IMR-90 (cell line): ENCODE measurements at regions not wholly inside any gene's neighbourhood (a gene's known extent, or its start where the extent isn't known, plus 50 kb on each side); places are given as distances from the start of the nearest gene placed in this dataset.

Experiments
- ATAC-seq: fragments of 200-7000 bp; cut with Tn5 transposase; 2 replicates; pipeline ENCODE4 v1.9.1; 2020; ENCODE audit warnings: low read depth, mild to moderate bottlenecking, moderate library complexity
- BruUV-seq: library from RNA; stranded (reverse); fragments of 400-500 nt; replicated peaks from 2 replicates; lab custom pipeline; 2021; lab: Mats Ljungman, UMichigan
- CTCF ChIA-PET: fragments of 300-600 bp; formaldehyde crosslinking; extraction: SDS; loops from one replicate; lab custom pipeline; 2021; ENCODE audit warnings: antibody characterized with exemption; lab: Yijun Ruan, JAX
- POLR2A ChIA-PET: fragments of 300-600 bp; sonication (Branson Sonifier 250); formaldehyde crosslinking; loops from one replicate; lab custom pipeline; 2022; ENCODE audit warnings: antibody characterized with exemption; ENCODE audit not compliant: unreplicated experiment; lab: Charles Lee
- DNase-seq: peaks from one replicate; pipeline ENCODE4 v3.0.0; 2013
- H2AFZ ChIP-seq: replicated peaks from 2 replicates; pipeline ENCODE3; 2013; ENCODE audit warnings: low read length, mild to moderate bottlenecking; ENCODE audit not compliant: poor library complexity
- H2AK5ac ChIP-seq: 2 replicates; pipeline ENCODE4 v1.6.1; 2013; ENCODE audit warnings: low read depth, low read length, inconsistent platforms
- H2AK9ac ChIP-seq: replicated peaks from 2 replicates; pipeline ENCODE3; 2013; ENCODE audit warnings: mild to moderate bottlenecking, low read depth, low read length, moderate library complexity; ENCODE audit not compliant: poor library complexity
- H2BK120ac ChIP-seq: 2 replicates; pipeline ENCODE4 v1.6.1; 2013; ENCODE audit warnings: low read depth, low read length, inconsistent platforms
- H2BK15ac ChIP-seq: 3 replicates; pipeline ENCODE4 v1.6.1; 2013; ENCODE audit warnings: low read depth, low read length, inconsistent platforms
- H2BK20ac ChIP-seq: 2 replicates; pipeline ENCODE4 v1.6.1; 2013; ENCODE audit warnings: low read depth, mild to moderate bottlenecking, inconsistent platforms, low read length, moderate library complexity
- H2BK5ac ChIP-seq: 2 replicates; pipeline ENCODE4 v1.6.1; 2013; ENCODE audit warnings: mild to moderate bottlenecking, low read depth, low read length, inconsistent platforms; ENCODE audit not compliant: poor library complexity, severe bottlenecking
- H3K14ac ChIP-seq: replicated peaks from 2 replicates; pipeline ENCODE4 v1.6.1; 2013; ENCODE audit warnings: low read depth, low read length, inconsistent platforms
- H3K18ac ChIP-seq: 2 replicates; pipeline ENCODE4 v1.6.1; 2013; ENCODE audit warnings: low read depth, low read length, control low read depth
- H3K23ac ChIP-seq: 2 replicates; pipeline ENCODE4 v1.6.1; 2013; ENCODE audit warnings: low read depth, low read length, inconsistent platforms
- H3K27ac ChIP-seq: 2 replicates; pipeline ENCODE4 v1.5.1; 2013; ENCODE audit warnings: mild to moderate bottlenecking, control low read depth, low read length; ENCODE audit not compliant: insufficient read depth
- H3K27me3 ChIP-seq: 2 replicates; pipeline ENCODE4 v1.6.1; 2013; ENCODE audit warnings: low read length; ENCODE audit not compliant: control insufficient read depth, insufficient read depth
- H3K36me3 ChIP-seq: 2 replicates; pipeline ENCODE4 v1.6.1; 2013; ENCODE audit warnings: low read length, mixed read lengths; ENCODE audit not compliant: control insufficient read depth, insufficient read depth
- H3K4ac ChIP-seq: 2 replicates; pipeline ENCODE4 v1.6.1; 2013; ENCODE audit warnings: low read depth, low read length, inconsistent platforms
- H3K4me1 ChIP-seq: 2 replicates; pipeline ENCODE4 v1.6.1; 2013; ENCODE audit warnings: low read length, mixed read lengths; ENCODE audit not compliant: control insufficient read depth, insufficient read depth
- H3K4me2 ChIP-seq: 2 replicates; pipeline ENCODE4 v1.6.1; 2013; ENCODE audit warnings: low read depth, mild to moderate bottlenecking, control low read depth, low read length, moderate library complexity
- H3K4me3 ChIP-seq: 2 replicates; pipeline ENCODE4 v1.5.1; 2013; ENCODE audit warnings: low read depth, mild to moderate bottlenecking, control low read depth, low read length, moderate library complexity; ENCODE audit not compliant: insufficient read depth
- H3K56ac ChIP-seq: 2 replicates; pipeline ENCODE4 v1.6.1; 2013; ENCODE audit warnings: low read length, inconsistent platforms; ENCODE audit not compliant: insufficient read depth; ENCODE audit errors: extremely low read depth
- H3K79me1 ChIP-seq, 2 experiments: 2 replicates each; pipeline ENCODE4 v1.6.1; 2013; ENCODE audit warnings: low read length in 2 of 2, inconsistent platforms in 1 of 2, low read depth in 1 of 2
- H3K9ac ChIP-seq: 2 replicates; pipeline ENCODE4 v1.6.1; 2013; ENCODE audit warnings: low read depth, low read length, control low read depth
- H3K9me1 ChIP-seq: 2 replicates; pipeline ENCODE4 v1.6.1; 2013; ENCODE audit warnings: low read length, inconsistent platforms; ENCODE audit not compliant: insufficient read depth
- H3K9me3 ChIP-seq: 2 replicates; pipeline ENCODE4 v1.6.1; 2013; ENCODE audit warnings: low read length; ENCODE audit not compliant: control insufficient read depth, insufficient read depth
- H4K20me1 ChIP-seq: 2 replicates; pipeline ENCODE4 v1.6.1; 2013; ENCODE audit warnings: low read length, inconsistent platforms; ENCODE audit not compliant: insufficient read depth
- H4K5ac ChIP-seq: 2 replicates; pipeline ENCODE4 v1.6.1; 2013; ENCODE audit warnings: mild to moderate bottlenecking, low read depth, low read length, control low read depth
- H4K8ac ChIP-seq, 2 experiments: 2 replicates each; pipeline ENCODE4 v1.6.1; 2013; ENCODE audit warnings: low read depth in 2 of 2, low read length in 2 of 2, control low read depth in 1 of 2, inconsistent platforms in 1 of 2
- H4K91ac ChIP-seq: 2 replicates; pipeline ENCODE4 v1.6.1; 2013; ENCODE audit warnings: low read depth, low read length, inconsistent platforms; ENCODE audit not compliant: insufficient read depth
- BHLHE40 ChIP-seq: fragments of 150-350 bp; IDR thresholded peaks from 2 replicates; pipeline ENCODE4 v1.6.1; 2016; ENCODE audit warnings: mild to moderate bottlenecking, low read depth, low read length
- CEBPB ChIP-seq: IDR thresholded peaks from 2 replicates; pipeline ENCODE4 v1.6.1; 2012; ENCODE audit warnings: low read depth, low read length, improper control_type of control experiment
- CHD1 ChIP-seq: IDR thresholded peaks from 2 replicates; pipeline ENCODE4 v1.6.1; 2012; ENCODE audit warnings: low read depth, low read length, improper control_type of control experiment
- CTCF ChIP-seq: conservative IDR thresholded peaks from 2 replicates; pipeline ENCODE4 v1.5.1; 2012; ENCODE audit warnings: mild to moderate bottlenecking, low read depth, low read length, improper control_type of control experiment
- FOS ChIP-seq: fragments of 150-350 bp; IDR thresholded peaks from 2 replicates; pipeline ENCODE4 v1.6.1; 2016; ENCODE audit warnings: low read depth, low read length
- MAFK ChIP-seq: IDR thresholded peaks from 2 replicates; pipeline ENCODE4 v1.6.1; 2012; ENCODE audit warnings: low read depth, low read length, improper control_type of control experiment
- MAZ ChIP-seq: IDR thresholded peaks from 2 replicates; pipeline ENCODE4 v1.6.1; 2012; ENCODE audit warnings: low read depth, mild to moderate bottlenecking, low read length, improper control_type of control experiment, moderate library complexity, borderline replicate concordance
- MXI1 ChIP-seq: IDR thresholded peaks from 2 replicates; pipeline ENCODE4 v1.6.1; 2012; ENCODE audit warnings: low read depth, mild to moderate bottlenecking, low read length, moderate library complexity, borderline replicate concordance
- NFE2L2 ChIP-seq: fragments of 150-350 bp; IDR thresholded peaks from 2 replicates; pipeline ENCODE4 v1.6.1; 2016; ENCODE audit warnings: low read depth, mild to moderate bottlenecking, low read length
- POLR2A ChIP-seq: IDR thresholded peaks from 2 replicates; pipeline ENCODE4 v1.6.1; 2012; ENCODE audit warnings: mild to moderate bottlenecking, low read depth, low read length
- RAD21 ChIP-seq: IDR thresholded peaks from 2 replicates; pipeline ENCODE4 v1.6.1; 2012; ENCODE audit warnings: low read length, improper control_type of control experiment
- RCOR1 ChIP-seq: IDR thresholded peaks from 2 replicates; pipeline ENCODE4 v1.6.1; 2012; ENCODE audit warnings: mild to moderate bottlenecking, low read length, improper control_type of control experiment; ENCODE audit not compliant: insufficient replicate concordance
- RFX5 ChIP-seq: IDR thresholded peaks from 2 replicates; pipeline ENCODE4 v1.8.0; 2012; ENCODE audit warnings: low read depth, mild to moderate bottlenecking, low read length, moderate library complexity
- SMC3 ChIP-seq: fragments of 150-350 bp; IDR thresholded peaks from 2 replicates; pipeline ENCODE4 v1.6.1; 2016; ENCODE audit warnings: low read depth, mild to moderate bottlenecking, antibody characterized with exemption, low read length, moderate library complexity
- WGBS, 2 experiments: methylation state at CpG; one replicate each; pipeline versions ENCODE4 v1.1.5 to v1.1.7; 2013; ENCODE audit warnings: missing lambda C conversion rate in 2 of 2; ENCODE audit not compliant: insufficient read length in 1 of 2; ENCODE audit errors: extremely low coverage in 2 of 2; 5-methylcytosine and 5-hydroxymethylcytosine counted together
- dilution Hi-C: fragments of 300-500 bp; cut with HindIII; formaldehyde crosslinking; loops from one replicate; pipeline ENCODE4 v1.14.3; 2018; ENCODE audit warnings: low sequenced_read_pairs; ENCODE audit not compliant: unreplicated experiment
- in situ Hi-C: fragments of 300-500 bp; cut with MboI; formaldehyde crosslinking; loops from 3 replicates; pipeline ENCODE4 v1.14.3; 2019; ENCODE audit warnings: low sequenced_read_pairs, inconsistent platforms, mixed read lengths
- intact Hi-C: fragments of 100-400 bp; cut with micrococcal nuclease; formaldehyde crosslinking; loops from 2 replicates; pipeline ENCODE4 v1.10.0; 2022
- TF ChIP-seq, protein P1 (sequence below): fragments of 150-350 bp; IDR thresholded peaks from 2 replicates; pipeline ENCODE4 v1.6.1; 2017; ENCODE audit warnings: mild to moderate bottlenecking, antibody characterized with exemption, low read length, low read depth

DNA sequence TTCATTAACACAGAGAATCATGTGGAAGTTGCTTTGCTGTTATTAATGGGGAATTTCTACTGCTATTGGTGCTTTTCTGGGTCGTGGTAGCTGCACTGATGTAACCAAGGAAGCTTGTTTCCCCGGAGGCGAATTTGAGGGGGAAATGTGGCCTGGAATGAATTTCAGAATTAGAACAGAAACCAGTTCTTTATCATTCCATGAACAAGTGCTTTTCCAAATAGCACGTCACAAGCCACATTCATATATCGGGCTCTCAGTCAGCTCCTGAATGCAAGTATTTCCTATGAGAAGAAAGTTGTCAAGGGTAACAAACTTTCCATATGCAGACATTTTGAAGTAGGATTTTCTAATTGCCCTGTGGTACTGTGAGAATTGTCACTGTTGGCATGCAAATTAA is 1353.2 kb downstream of the AACS start:
- POLR2A ChIA-PET = no interaction called here
- intact Hi-C loops = no loop called here

More for the DNA sequence above, 1353.2 kb downstream of the AACS start:
- dilution Hi-C loops = no loop called here
- Histone ChIP-seq H4K5ac (no peak overlapping the region), H3K14ac (no peak overlapping the region), H3K27me3 (no peaks in the 10 kb centered on the region), H4K8ac (no peak overlapping the region), H3K9me3 (peaks cover 10% of the 10 kb centered on the region), H4K91ac (no peak overlapping the region), H3K27ac (no peak overlapping the region), H2BK120ac (no peak overlapping the region), H3K4ac (no peak overlapping the region), H3K9me1 (no peaks in the 10 kb centered on the region), H2AFZ (no peak overlapping the region), H3K4me1 (no peaks in the 10 kb centered on the region), H2AK9ac (no peak overlapping the region), H3K18ac (no peak overlapping the region), H3K36me3 (no peaks in the 10 kb centered on the region), H2BK20ac (no peak overlapping the region), H3K56ac (no peak overlapping the region), H3K23ac (no peak overlapping the region), H3K9ac (no peak overlapping the region), H2BK15ac (no peak overlapping the region), H2BK5ac (no peak overlapping the region), H2AK5ac (no peak overlapping the region), H4K20me1 (no peaks in the 10 kb centered on the region), H3K4me3 (no peak overlapping the region), H3K79me1 (no peaks in the 10 kb centered on the region), H3K4me2 (no peak overlapping the region)
- no peak for TF ChIP-seq CEBPB
- no peak for TF ChIP-seq RCOR1
- TF ChIP-seq, protein P1, sequence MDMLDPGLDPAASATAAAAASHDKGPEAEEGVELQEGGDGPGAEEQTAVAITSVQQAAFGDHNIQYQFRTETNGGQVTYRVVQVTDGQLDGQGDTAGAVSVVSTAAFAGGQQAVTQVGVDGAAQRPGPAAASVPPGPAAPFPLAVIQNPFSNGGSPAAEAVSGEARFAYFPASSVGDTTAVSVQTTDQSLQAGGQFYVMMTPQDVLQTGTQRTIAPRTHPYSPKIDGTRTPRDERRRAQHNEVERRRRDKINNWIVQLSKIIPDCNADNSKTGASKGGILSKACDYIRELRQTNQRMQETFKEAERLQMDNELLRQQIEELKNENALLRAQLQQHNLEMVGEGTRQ = no peak
- no peak for TF ChIP-seq FOS
- no peak for TF ChIP-seq MAFK
- no peak for TF ChIP-seq RFX5
- no peak for TF ChIP-seq MXI1
- TF ChIP-seq MAZ = no peak
- no peak for TF ChIP-seq POLR2A
- no peak for TF ChIP-seq BHLHE40
- TF ChIP-seq RAD21 = no peak
- TF ChIP-seq NFE2L2 = no peak
- TF ChIP-seq CTCF = no peak
- no peak for TF ChIP-seq CHD1
- no peak for TF ChIP-seq SMC3
- ATAC-seq (no peak), DNase-seq (no peak)
- WGBS, 2 experiments = no CpG with 5 or more reads among the region's 5 CpGs
- in situ Hi-C loops = no loop called here
- BruUV-seq = no TSS peak
- CTCF ChIA-PET = no interaction called here
